ENCODE measurements at regions not wholly inside any gene's neighbourhood (a gene's known extent, or its start where the extent isn't known, plus 50 kb on each side); places are given as distances from the start of the nearest gene placed in this dataset.

GRCh38 chr13:20332361-20333096, 100.4 kb upstream of the GJB6 start:
- TF ChIP-seq CTCF (conservative IDR thresholded peaks at IDR 0.05 in 1 of 2, IDR thresholded peaks at IDR 0.05 in 1 of 2; ENCODE audit: extremely low read depth in 1 of 2, insufficient read depth in 1 of 2, low read depth in 1 of 2, low read length in 2 of 2) (no peak), EZH2 (IDR thresholded peaks at IDR 0.05; ENCODE audit: borderline replicate concordance, low read length) (no peak)
